ENCODE measurements at regions not wholly inside any gene's neighbourhood (a gene's known extent, or its start where the extent isn't known, plus 50 kb on each side); places are given as distances from the start of the nearest gene placed in this dataset.
"Not testable (repeated sequence)": the region's sequence is repeated elsewhere in the genome, so short reads cannot be mapped to it uniquely, and the experiment has no call there.

GRCh38 chr13:103618151-103618550, 551.9 kb upstream of the SLC10A2 start:
- DNase-seq (ENCODE audit: low read depth in 2 of 2) = no peak

- no peak for DNase-seq (ENCODE audit: low read depth in 2 of 2)
These were observed 549.6 kb upstream of the SLC10A2 start for GRCh38 chr13:103615771-103616170.

GRCh38 chr13:103614761-103615160, 548.5 kb upstream of the SLC10A2 start:
- no peak for DNase-seq (ENCODE audit: low read depth in 2 of 2)

GRCh38 chr13:103607995-103608394, 541.8 kb upstream of the SLC10A2 start:
- DNase-seq (ENCODE audit: low read depth in 2 of 2) = no peak

GRCh38 chr13:103605546-103606326, 539.5 kb upstream of the SLC10A2 start:
- no peak for DNase-seq (ENCODE audit: low read depth in 2 of 2)

GRCh38 chr13:103599870-103600269, 533.7 kb upstream of the SLC10A2 start:
- DNase-seq (ENCODE audit: low read depth in 2 of 2) = not testable (repeated sequence)

GRCh38 chr13:103598671-103599070, 532.5 kb upstream of the SLC10A2 start:
- no peak for DNase-seq (ENCODE audit: low read depth in 2 of 2)

GRCh38 chr13:103573446-103573845, 507.2 kb upstream of the SLC10A2 start:
- no peak for DNase-seq (ENCODE audit: low read depth in 2 of 2)

GRCh38 chr13:103568314-103568713, 502.1 kb upstream of the SLC10A2 start:
- no peak for DNase-seq (ENCODE audit: low read depth in 2 of 2)

GRCh38 chr13:103557878-103558277, 491.7 kb upstream of the SLC10A2 start:
- DNase-seq (ENCODE audit: low read depth in 2 of 2) = no peak

- no peak for DNase-seq (ENCODE audit: low read depth in 2 of 2)
These were observed 490.5 kb upstream of the SLC10A2 start for GRCh38 chr13:103556681-103557080.

- DNase-seq (ENCODE audit: low read depth in 2 of 2) = no peak
These were observed 481.7 kb upstream of the SLC10A2 start for GRCh38 chr13:103547914-103548313.

GRCh38 chr13:103546271-103546670, 480.1 kb upstream of the SLC10A2 start:
- DNase-seq (ENCODE audit: low read depth in 2 of 2) = no peak

GRCh38 chr13:103542648-103543047, 476.4 kb upstream of the SLC10A2 start:
- DNase-seq (ENCODE audit: low read depth in 2 of 2) = no peak

GRCh38 chr13:103540382-103540765, 474.2 kb upstream of the SLC10A2 start:
- DNase-seq (ENCODE audit: low read depth in 2 of 2) = no peak

GRCh38 chr13:103539721-103540381, 473.6 kb upstream of the SLC10A2 start:
- no peak for DNase-seq (ENCODE audit: low read depth in 2 of 2)

GRCh38 chr13:103539265-103539664, 473.0 kb upstream of the SLC10A2 start:
- no peak for DNase-seq (ENCODE audit: low read depth in 2 of 2)

GRCh38 chr13:103537616-103538015, 471.4 kb upstream of the SLC10A2 start:
- no peak for DNase-seq (ENCODE audit: low read depth in 2 of 2)

- DNase-seq (ENCODE audit: low read depth in 2 of 2) = no peak
These were observed 465.1 kb upstream of the SLC10A2 start for GRCh38 chr13:103531278-103531677.

GRCh38 chr13:103528437-103528836, 462.2 kb upstream of the SLC10A2 start:
- no peak for DNase-seq (ENCODE audit: low read depth in 2 of 2)

- DNase-seq (ENCODE audit: low read depth in 2 of 2) = no peak
These were observed 459.3 kb upstream of the SLC10A2 start for GRCh38 chr13:103525530-103525929.

GRCh38 chr13:103523858-103524257, 457.6 kb upstream of the SLC10A2 start:
- DNase-seq (ENCODE audit: low read depth in 2 of 2) = no peak

- DNase-seq (ENCODE audit: low read depth in 2 of 2) = no peak
These were observed 455.3 kb upstream of the SLC10A2 start for GRCh38 chr13:103521532-103521931.
